ENCODE measurements at regions not wholly inside any gene's neighbourhood (a gene's known extent, or its start where the extent isn't known, plus 50 kb on each side); places are given as distances from the start of the nearest gene placed in this dataset.
A peak's percentile ranks its signal among the peaks of the same experiment; 100 is the strongest.

DNA sequence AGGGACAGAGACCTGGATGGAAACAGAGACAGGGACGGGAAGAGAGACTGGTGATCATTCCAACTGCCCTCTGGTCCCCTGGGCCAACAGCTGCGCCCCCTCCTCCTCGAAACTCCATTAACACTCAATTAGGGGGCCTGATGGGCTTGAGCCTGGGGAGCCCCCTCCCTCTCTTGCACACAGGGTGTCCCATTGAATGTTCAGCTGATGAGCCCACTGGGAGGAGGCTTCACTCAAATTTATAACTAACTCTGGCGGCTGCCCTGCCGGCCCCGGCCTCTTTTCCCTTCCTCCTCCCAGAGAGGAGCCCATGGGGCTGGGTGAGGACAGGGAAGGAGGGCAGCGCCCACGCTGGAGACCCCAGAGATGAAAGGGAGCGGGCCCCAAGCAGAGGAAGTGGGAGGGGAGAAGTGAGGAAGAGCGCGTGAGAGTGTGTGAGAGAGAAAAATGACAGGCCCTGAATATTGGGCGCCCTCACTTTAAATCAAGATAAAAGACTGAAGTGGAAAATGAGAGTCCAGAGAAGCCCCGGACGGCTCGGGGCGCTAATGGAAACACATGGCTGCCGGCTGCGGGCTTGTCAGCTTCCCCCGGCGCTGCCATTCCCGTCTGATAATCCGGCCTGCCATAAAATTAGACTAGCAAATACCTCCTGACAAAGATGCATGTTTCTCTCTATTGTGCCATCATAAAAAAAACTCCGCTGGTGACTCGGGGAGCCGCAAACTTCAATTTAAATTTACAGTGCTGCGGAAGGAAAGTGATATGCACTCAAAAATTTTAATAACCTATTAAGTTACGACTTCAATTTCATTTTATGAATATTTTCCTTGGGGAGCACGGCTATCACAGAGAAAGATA, 58.0 kb upstream of the PAX2 start (continued):
- TF ChIP-seq ZNF776 (tag by site-specific recombination; IDR thresholded peaks at IDR 0.05; ENCODE audit: borderline replicate concordance) (no peak), ZNF391 (tag by site-specific recombination; IDR thresholded peaks at IDR 0.05; ENCODE audit: borderline replicate concordance, low read depth) (no peak), SP7 (tag by site-specific recombination; IDR thresholded peaks at IDR 0.05) (peak; percentile 18; the same call in 1 of the 2 replicates), ZNF2 (tag by site-specific recombination; IDR thresholded peaks at IDR 0.05) (no peak), ZNF433 (tag by site-specific recombination; IDR thresholded peaks at IDR 0.05; ENCODE audit: low read depth) (no peak)
- TF ChIP-seq, protein P1, sequence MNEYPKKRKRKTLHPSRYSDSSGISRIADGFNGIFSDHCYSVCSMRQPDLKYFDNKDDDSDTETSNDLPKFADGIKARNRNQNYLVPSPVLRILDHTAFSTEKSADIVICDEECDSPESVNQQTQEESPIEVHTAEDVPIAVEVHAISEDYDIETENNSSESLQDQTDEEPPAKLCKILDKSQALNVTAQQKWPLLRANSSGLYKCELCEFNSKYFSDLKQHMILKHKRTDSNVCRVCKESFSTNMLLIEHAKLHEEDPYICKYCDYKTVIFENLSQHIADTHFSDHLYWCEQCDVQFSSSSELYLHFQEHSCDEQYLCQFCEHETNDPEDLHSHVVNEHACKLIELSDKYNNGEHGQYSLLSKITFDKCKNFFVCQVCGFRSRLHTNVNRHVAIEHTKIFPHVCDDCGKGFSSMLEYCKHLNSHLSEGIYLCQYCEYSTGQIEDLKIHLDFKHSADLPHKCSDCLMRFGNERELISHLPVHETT (tag by site-specific recombination; IDR thresholded peaks at IDR 0.05) = no peak
- TF ChIP-seq, protein P2, sequence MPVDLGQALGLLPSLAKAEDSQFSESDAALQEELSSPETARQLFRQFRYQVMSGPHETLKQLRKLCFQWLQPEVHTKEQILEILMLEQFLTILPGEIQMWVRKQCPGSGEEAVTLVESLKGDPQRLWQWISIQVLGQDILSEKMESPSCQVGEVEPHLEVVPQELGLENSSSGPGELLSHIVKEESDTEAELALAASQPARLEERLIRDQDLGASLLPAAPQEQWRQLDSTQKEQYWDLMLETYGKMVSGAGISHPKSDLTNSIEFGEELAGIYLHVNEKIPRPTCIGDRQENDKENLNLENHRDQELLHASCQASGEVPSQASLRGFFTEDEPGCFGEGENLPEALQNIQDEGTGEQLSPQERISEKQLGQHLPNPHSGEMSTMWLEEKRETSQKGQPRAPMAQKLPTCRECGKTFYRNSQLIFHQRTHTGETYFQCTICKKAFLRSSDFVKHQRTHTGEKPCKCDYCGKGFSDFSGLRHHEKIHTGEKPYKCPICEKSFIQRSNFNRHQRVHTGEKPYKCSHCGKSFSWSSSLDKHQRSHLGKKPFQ (tag by site-specific recombination; IDR thresholded peaks at IDR 0.05) = no peak
- TF ChIP-seq, protein P3, sequence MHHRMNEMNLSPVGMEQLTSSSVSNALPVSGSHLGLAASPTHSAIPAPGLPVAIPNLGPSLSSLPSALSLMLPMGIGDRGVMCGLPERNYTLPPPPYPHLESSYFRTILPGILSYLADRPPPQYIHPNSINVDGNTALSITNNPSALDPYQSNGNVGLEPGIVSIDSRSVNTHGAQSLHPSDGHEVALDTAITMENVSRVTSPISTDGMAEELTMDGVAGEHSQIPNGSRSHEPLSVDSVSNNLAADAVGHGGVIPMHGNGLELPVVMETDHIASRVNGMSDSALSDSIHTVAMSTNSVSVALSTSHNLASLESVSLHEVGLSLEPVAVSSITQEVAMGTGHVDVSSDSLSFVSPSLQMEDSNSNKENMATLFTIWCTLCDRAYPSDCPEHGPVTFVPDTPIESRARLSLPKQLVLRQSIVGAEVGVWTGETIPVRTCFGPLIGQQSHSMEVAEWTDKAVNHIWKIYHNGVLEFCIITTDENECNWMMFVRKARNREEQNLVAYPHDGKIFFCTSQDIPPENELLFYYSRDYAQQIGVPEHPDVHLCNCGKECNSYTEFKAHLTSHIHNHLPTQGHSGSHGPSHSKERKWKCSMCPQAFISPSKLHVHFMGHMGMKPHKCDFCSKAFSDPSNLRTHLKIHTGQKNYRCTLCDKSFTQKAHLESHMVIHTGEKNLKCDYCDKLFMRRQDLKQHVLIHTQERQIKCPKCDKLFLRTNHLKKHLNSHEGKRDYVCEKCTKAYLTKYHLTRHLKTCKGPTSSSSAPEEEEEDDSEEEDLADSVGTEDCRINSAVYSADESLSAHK (tag by site-specific recombination; IDR thresholded peaks at IDR 0.05) = no peak

DNA sequence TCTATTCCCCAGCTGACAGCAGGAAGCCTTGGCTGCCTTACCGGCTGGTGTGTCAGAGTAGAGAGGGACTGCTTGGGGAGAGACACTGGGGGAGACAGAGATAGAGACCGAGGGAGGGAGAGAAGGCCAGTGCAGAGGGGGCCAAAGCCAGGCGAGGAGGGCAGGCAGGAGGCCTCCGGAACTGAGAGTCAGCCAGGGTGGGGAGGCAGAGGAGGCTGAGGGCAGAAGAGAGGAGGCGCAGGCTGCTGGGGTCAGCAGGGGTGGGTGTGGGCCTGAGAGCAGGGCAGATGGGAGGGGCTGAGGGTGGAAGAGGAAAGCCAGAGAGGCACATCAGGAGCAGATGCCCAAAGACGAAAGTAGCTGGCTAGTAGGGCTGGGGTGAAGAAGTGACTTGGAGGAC, 57.2 kb upstream of the PAX2 start:
- Histone ChIP-seq H3K4me1 (ENCODE audit: control insufficient read depth, insufficient read depth, low read length) (0 out of 2 replicates have a peak, but pooled peaks cover 2% of the 10 kb centered on the region), H3K36me3 (ENCODE audit: control insufficient read depth in 2 of 2, insufficient read depth in 1 of 2, low read length in 2 of 2) (no peaks in the 10 kb centered on the region), H3K4me3 (ENCODE audit: low read depth, low read length) (no peak overlapping the region), H3K27ac (ENCODE audit: extremely low read depth, low read depth, low read length) (no peak overlapping the region), H3K9me3 (ENCODE audit: control insufficient read depth, insufficient read depth, low read depth, low read length) (no peaks in the 10 kb centered on the region)
- ChIA-PET POLR2A (no interaction called here), CTCF (interaction anchor here (0.7 kb wide), 1 partner anchor 11 kb away, joined by 3 read pairs; no protein-coding TSS in a partner anchor)
- TF ChIP-seq, protein P4, sequence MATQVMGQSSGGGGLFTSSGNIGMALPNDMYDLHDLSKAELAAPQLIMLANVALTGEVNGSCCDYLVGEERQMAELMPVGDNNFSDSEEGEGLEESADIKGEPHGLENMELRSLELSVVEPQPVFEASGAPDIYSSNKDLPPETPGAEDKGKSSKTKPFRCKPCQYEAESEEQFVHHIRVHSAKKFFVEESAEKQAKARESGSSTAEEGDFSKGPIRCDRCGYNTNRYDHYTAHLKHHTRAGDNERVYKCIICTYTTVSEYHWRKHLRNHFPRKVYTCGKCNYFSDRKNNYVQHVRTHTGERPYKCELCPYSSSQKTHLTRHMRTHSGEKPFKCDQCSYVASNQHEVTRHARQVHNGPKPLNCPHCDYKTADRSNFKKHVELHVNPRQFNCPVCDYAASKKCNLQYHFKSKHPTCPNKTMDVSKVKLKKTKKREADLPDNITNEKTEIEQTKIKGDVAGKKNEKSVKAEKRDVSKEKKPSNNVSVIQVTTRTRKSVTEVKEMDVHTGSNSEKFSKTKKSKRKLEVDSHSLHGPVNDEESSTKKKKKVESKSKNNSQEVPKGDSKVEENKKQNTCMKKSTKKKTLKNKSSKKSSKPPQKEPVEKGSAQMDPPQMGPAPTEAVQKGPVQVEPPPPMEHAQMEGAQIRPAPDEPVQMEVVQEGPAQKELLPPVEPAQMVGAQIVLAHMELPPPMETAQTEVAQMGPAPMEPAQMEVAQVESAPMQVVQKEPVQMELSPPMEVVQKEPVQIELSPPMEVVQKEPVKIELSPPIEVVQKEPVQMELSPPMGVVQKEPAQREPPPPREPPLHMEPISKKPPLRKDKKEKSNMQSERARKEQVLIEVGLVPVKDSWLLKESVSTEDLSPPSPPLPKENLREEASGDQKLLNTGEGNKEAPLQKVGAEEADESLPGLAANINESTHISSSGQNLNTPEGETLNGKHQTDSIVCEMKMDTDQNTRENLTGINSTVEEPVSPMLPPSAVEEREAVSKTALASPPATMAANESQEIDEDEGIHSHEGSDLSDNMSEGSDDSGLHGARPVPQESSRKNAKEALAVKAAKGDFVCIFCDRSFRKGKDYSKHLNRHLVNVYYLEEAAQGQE (tag by site-specific recombination; IDR thresholded peaks at IDR 0.05) = no peak
- TF ChIP-seq ZNF571 (tag by site-specific recombination; IDR thresholded peaks at IDR 0.05) = no peak
- TF ChIP-seq, protein P5, sequence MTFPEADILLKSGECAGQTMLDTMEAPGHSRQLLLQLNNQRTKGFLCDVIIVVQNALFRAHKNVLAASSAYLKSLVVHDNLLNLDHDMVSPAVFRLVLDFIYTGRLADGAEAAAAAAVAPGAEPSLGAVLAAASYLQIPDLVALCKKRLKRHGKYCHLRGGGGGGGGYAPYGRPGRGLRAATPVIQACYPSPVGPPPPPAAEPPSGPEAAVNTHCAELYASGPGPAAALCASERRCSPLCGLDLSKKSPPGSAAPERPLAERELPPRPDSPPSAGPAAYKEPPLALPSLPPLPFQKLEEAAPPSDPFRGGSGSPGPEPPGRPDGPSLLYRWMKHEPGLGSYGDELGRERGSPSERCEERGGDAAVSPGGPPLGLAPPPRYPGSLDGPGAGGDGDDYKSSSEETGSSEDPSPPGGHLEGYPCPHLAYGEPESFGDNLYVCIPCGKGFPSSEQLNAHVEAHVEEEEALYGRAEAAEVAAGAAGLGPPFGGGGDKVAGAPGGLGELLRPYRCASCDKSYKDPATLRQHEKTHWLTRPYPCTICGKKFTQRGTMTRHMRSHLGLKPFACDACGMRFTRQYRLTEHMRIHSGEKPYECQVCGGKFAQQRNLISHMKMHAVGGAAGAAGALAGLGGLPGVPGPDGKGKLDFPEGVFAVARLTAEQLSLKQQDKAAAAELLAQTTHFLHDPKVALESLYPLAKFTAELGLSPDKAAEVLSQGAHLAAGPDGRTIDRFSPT (tag by site-specific recombination; IDR thresholded peaks at IDR 0.05) = no peak
- TF ChIP-seq, protein P6, sequence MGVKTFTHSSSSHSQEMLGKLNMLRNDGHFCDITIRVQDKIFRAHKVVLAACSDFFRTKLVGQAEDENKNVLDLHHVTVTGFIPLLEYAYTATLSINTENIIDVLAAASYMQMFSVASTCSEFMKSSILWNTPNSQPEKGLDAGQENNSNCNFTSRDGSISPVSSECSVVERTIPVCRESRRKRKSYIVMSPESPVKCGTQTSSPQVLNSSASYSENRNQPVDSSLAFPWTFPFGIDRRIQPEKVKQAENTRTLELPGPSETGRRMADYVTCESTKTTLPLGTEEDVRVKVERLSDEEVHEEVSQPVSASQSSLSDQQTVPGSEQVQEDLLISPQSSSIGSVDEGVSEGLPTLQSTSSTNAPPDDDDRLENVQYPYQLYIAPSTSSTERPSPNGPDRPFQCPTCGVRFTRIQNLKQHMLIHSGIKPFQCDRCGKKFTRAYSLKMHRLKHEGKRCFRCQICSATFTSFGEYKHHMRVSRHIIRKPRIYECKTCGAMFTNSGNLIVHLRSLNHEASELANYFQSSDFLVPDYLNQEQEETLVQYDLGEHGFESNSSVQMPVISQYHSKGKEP (tag by site-specific recombination; IDR thresholded peaks at IDR 0.05) = no peak
- TF ChIP-seq TRIM28 (IDR thresholded peaks at IDR 0.05; ENCODE audit: borderline replicate concordance, low read length) = no peak
- no peak for TF ChIP-seq BCL11A (tag by site-specific recombination; IDR thresholded peaks at IDR 0.05; ENCODE audit: low read depth)
- no peak for TF ChIP-seq ZNF658 (tag by site-specific recombination; IDR thresholded peaks at IDR 0.05)
- TF ChIP-seq, protein P7, sequence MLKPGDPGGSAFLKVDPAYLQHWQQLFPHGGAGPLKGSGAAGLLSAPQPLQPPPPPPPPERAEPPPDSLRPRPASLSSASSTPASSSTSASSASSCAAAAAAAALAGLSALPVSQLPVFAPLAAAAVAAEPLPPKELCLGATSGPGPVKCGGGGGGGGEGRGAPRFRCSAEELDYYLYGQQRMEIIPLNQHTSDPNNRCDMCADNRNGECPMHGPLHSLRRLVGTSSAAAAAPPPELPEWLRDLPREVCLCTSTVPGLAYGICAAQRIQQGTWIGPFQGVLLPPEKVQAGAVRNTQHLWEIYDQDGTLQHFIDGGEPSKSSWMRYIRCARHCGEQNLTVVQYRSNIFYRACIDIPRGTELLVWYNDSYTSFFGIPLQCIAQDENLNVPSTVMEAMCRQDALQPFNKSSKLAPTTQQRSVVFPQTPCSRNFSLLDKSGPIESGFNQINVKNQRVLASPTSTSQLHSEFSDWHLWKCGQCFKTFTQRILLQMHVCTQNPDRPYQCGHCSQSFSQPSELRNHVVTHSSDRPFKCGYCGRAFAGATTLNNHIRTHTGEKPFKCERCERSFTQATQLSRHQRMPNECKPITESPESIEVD (tag by site-specific recombination; IDR thresholded peaks at IDR 0.05) = no peak
- no peak for TF ChIP-seq ZFP41 (tag by site-specific recombination; IDR thresholded peaks at IDR 0.05; ENCODE audit: borderline replicate concordance)
- TF ChIP-seq GLIS1 (tag by site-specific recombination; IDR thresholded peaks at IDR 0.05) = peak; percentile 54; the same call in 1 of the 2 replicates
- no peak for TF ChIP-seq ZNF121 (tag by site-specific recombination; IDR thresholded peaks at IDR 0.05)

Data from HEK293 (cell line).